OCI-LY7 (cell line): ENCODE measurements at regions not wholly inside any gene's neighbourhood (a gene's known extent, or its start where the extent isn't known, plus 50 kb on each side); places are given as distances from the start of the nearest gene placed in this dataset.

Experiments used
- CTCF ChIP-seq: fragments of 200-600 bp; sonication (generic); conservative IDR thresholded peaks from 2 replicates; pipeline ENCODE4 v1.5.1; 2014; ENCODE audit warnings: mild to moderate bottlenecking, antibody characterized with exemption, low read length, moderate library complexity, mixed read lengths
- EZH2phosphoT487 ChIP-seq: fragments of 200-600 bp; sonication (generic); IDR thresholded peaks from 2 replicates; pipeline ENCODE4 v1.6.1; 2018; ENCODE audit warnings: low read depth, borderline replicate concordance, mild to moderate bottlenecking, mixed run types, antibody characterized with exemption, low read length, moderate library complexity, mixed read lengths

GRCh38 chr5:163350083-163350482 lies 87.3 kb upstream of the CCNG1 start:
- TF ChIP-seq CTCF (no peak), EZH2phosphoT487 (no peak)
